HT1080 (cell line): ENCODE measurements at regions not wholly inside any gene's neighbourhood (a gene's known extent, or its start where the extent isn't known, plus 50 kb on each side); places are given as distances from the start of the nearest gene placed in this dataset.

Experiments
- DNase-seq: peaks from one replicate; pipeline ENCODE4 v3.0.0-alpha.2; 2015; ENCODE audit warnings: low read depth

- DNase-seq, result no peak
Observed at GRCh38 chr7:153440715-153441114, 611.5 kb upstream of the DPP6 start.

- DNase-seq, result no peak
Observed at GRCh38 chr7:153443032-153443701, 609.0 kb upstream of the DPP6 start.

- DNase-seq, result no peak
Observed at GRCh38 chr7:153444641-153445040, 607.6 kb upstream of the DPP6 start.

GRCh38 chr7:153445641-153446040 lies 606.6 kb upstream of the DPP6 start:
- no peak for DNase-seq

GRCh38 chr7:153446490-153446889 lies 605.7 kb upstream of the DPP6 start:
- DNase-seq, result no peak

- DNase-seq, result no peak
Observed at GRCh38 chr7:153447011-153447410, 605.2 kb upstream of the DPP6 start.

- DNase-seq, result no peak
Observed at GRCh38 chr7:153452661-153453060, 599.5 kb upstream of the DPP6 start.

- no peak for DNase-seq
Observed at GRCh38 chr7:153454306-153454705, 597.9 kb upstream of the DPP6 start.

GRCh38 chr7:153457746-153458145 lies 594.5 kb upstream of the DPP6 start:
- DNase-seq, result no peak

- no peak for DNase-seq
Observed at GRCh38 chr7:153470004-153470671, 582.1 kb upstream of the DPP6 start.

- no peak for DNase-seq
Observed at GRCh38 chr7:153472516-153472915, 579.7 kb upstream of the DPP6 start.

- no peak for DNase-seq
Observed at GRCh38 chr7:153473185-153473584, 579.0 kb upstream of the DPP6 start.

- DNase-seq, result no peak
Observed at GRCh38 chr7:153475239-153475638, 577.0 kb upstream of the DPP6 start.

GRCh38 chr7:153476166-153476565 lies 576.0 kb upstream of the DPP6 start:
- DNase-seq, result no peak

GRCh38 chr7:153496257-153496656 lies 555.9 kb upstream of the DPP6 start:
- no peak for DNase-seq

GRCh38 chr7:153503093-153503492 lies 549.1 kb upstream of the DPP6 start:
- no peak for DNase-seq

GRCh38 chr7:153504288-153505075 lies 547.7 kb upstream of the DPP6 start:
- no peak for DNase-seq

GRCh38 chr7:153507885-153508284 lies 544.3 kb upstream of the DPP6 start:
- no peak for DNase-seq

- no peak for DNase-seq
Observed at GRCh38 chr7:153509768-153510167, 542.4 kb upstream of the DPP6 start.

GRCh38 chr7:153510674-153511073 lies 541.5 kb upstream of the DPP6 start:
- no peak for DNase-seq

GRCh38 chr7:153514032-153514431 lies 538.2 kb upstream of the DPP6 start:
- no peak for DNase-seq

GRCh38 chr7:153515359-153515758 lies 536.8 kb upstream of the DPP6 start:
- DNase-seq, result no peak
